ENCODE measurements at regions not wholly inside any gene's neighbourhood (a gene's known extent, or its start where the extent isn't known, plus 50 kb on each side); places are given as distances from the start of the nearest gene placed in this dataset.

GRCh38 chr9:129421371-129421770 lies 199.5 kb downstream of the C9orf50 start:
- Mint-ChIP-seq H3K9me3 (no peaks in the 10 kb centered on the region), H3K27ac (peak overlapping the region in 1 of 2 donors; percentile 52), H3K27me3 (ENCODE audit: low read depth in 2 of 2) (no peaks in the 10 kb centered on the region), H3K4me1 (peaks cover 15 to 23% of the 10 kb centered on the region in 2 donors), H3K36me3 (no peaks in the 10 kb centered on the region), H3K4me3 (no peak overlapping the region)
- Histone ChIP-seq H3K9me3 (ENCODE audit: control insufficient read depth, insufficient read depth, low read length) (no peaks in the 10 kb centered on the region), H3K4me3 (ENCODE audit: low read length) (no peak overlapping the region), H3K27me3 (ENCODE audit: control insufficient read depth, insufficient read depth, low read length) (no peaks in the 10 kb centered on the region), H3K4me1 (ENCODE audit: control insufficient read depth, insufficient read depth, low read length) (peaks cover 32% of the 10 kb centered on the region), H3K36me3 (ENCODE audit: control insufficient read depth, insufficient read depth, low read length) (no peaks in the 10 kb centered on the region), H3K27ac (ENCODE audit: low read length) (no peak overlapping the region)
- 96% methylated on average over 28 of the region's 29 CpGs for WGBS (ENCODE audit: insufficient coverage)
- DNase-seq (no peak), ATAC-seq (no peak)
- TF ChIP-seq CTCF (IDR thresholded peaks at IDR 0.05) = no peak
- intact Hi-C loops (cut with micrococcal nuclease) = no loop called here

- H3K27me3 Mint-ChIP-seq (ENCODE audit: low read depth in 2 of 2) = no peaks in the 10 kb centered on the region
- WGBS (ENCODE audit: insufficient coverage) = 85% methylated on average over 10 of the region's 10 CpGs
- intact Hi-C loops (cut with micrococcal nuclease) = no loop called here
These were observed 200.2 kb downstream of the C9orf50 start for GRCh38 chr9:129420721-129421120.

GRCh38 chr9:129419382-129419899 lies 201.5 kb downstream of the C9orf50 start:
- Histone ChIP-seq H3K4me3 (ENCODE audit: low read length) (no peak overlapping the region), H3K27ac (ENCODE audit: low read length) (no peak overlapping the region), H3K4me1 (ENCODE audit: control insufficient read depth, insufficient read depth, low read length) (peaks cover 41% of the 10 kb centered on the region), H3K36me3 (ENCODE audit: control insufficient read depth, insufficient read depth, low read length) (no peaks in the 10 kb centered on the region), H3K9me3 (ENCODE audit: control insufficient read depth, insufficient read depth, low read length) (no peaks in the 10 kb centered on the region), H3K27me3 (ENCODE audit: control insufficient read depth, insufficient read depth, low read length) (no peaks in the 10 kb centered on the region)
- H3K36me3 Mint-ChIP-seq = no peaks in the 10 kb centered on the region
- H3K4me1 Mint-ChIP-seq = peaks cover 18 to 26% of the 10 kb centered on the region in 2 donors
- H3K27ac Mint-ChIP-seq = peak overlapping the region; percentile 11 to 35
- DNase-seq = no peak
- H3K9me3 Mint-ChIP-seq = no peaks in the 10 kb centered on the region
- no peak for TF ChIP-seq CTCF (IDR thresholded peaks at IDR 0.05)
- H3K4me3 Mint-ChIP-seq = no peak overlapping the region
- no peaks in the 10 kb centered on the region for H3K27me3 Mint-ChIP-seq (ENCODE audit: low read depth in 2 of 2)
- ATAC-seq = no peak
- 87% methylated on average over 5 of the region's 7 CpGs for WGBS (ENCODE audit: insufficient coverage)
- intact Hi-C loops (cut with micrococcal nuclease) = no loop called here

More at GRCh38 chr9:129420721-129421120, 200.2 kb downstream of the C9orf50 start:
- no peak overlapping the region for H3K27ac ChIP-seq (ENCODE audit: low read length)
- TF ChIP-seq CTCF (IDR thresholded peaks at IDR 0.05) = no peak
- no peaks in the 10 kb centered on the region for H3K27me3 ChIP-seq (ENCODE audit: control insufficient read depth, insufficient read depth, low read length)
- Mint-ChIP-seq H3K4me3 (no peak overlapping the region), H3K4me1 (peaks cover 15 to 23% of the 10 kb centered on the region in 2 donors), H3K9me3 (no peaks in the 10 kb centered on the region), H3K36me3 (no peaks in the 10 kb centered on the region), H3K27ac (peak overlapping the region in 1 of 2 donors; percentile 52)
- H3K36me3 ChIP-seq (ENCODE audit: control insufficient read depth, insufficient read depth, low read length) = no peaks in the 10 kb centered on the region
- DNase-seq (no peak), ATAC-seq (no peak)
- H3K4me1 ChIP-seq (ENCODE audit: control insufficient read depth, insufficient read depth, low read length) = peaks cover 32% of the 10 kb centered on the region
- no peak overlapping the region for H3K4me3 ChIP-seq (ENCODE audit: low read length)
- no peaks in the 10 kb centered on the region for H3K9me3 ChIP-seq (ENCODE audit: control insufficient read depth, insufficient read depth, low read length)

- Histone ChIP-seq H3K9me3 (ENCODE audit: control insufficient read depth, insufficient read depth, low read length) (no peaks in the 10 kb centered on the region), H3K4me3 (ENCODE audit: low read length) (no peak overlapping the region), H3K27me3 (ENCODE audit: control insufficient read depth, insufficient read depth, low read length) (no peaks in the 10 kb centered on the region), H3K27ac (ENCODE audit: low read length) (no peak overlapping the region), H3K36me3 (ENCODE audit: control insufficient read depth, insufficient read depth, low read length) (no peaks in the 10 kb centered on the region), H3K4me1 (ENCODE audit: control insufficient read depth, insufficient read depth, low read length) (peaks cover 42% of the 10 kb centered on the region)
- no peaks in the 10 kb centered on the region for H3K36me3 Mint-ChIP-seq
- H3K4me3 Mint-ChIP-seq = no peak overlapping the region
- ATAC-seq = no peak
- no peak overlapping the region for H3K27ac Mint-ChIP-seq
- WGBS (ENCODE audit: insufficient coverage) = 89% methylated on average over 4 of the region's 4 CpGs
- TF ChIP-seq CTCF (IDR thresholded peaks at IDR 0.05) = no peak
- peaks cover 17 to 29% of the 10 kb centered on the region in 2 donors for H3K4me1 Mint-ChIP-seq
- no peaks in the 10 kb centered on the region for H3K9me3 Mint-ChIP-seq
- DNase-seq = no peak
- no peaks in the 10 kb centered on the region for H3K27me3 Mint-ChIP-seq (ENCODE audit: low read depth in 2 of 2)
- intact Hi-C loops (cut with micrococcal nuclease) = no loop called here
These were observed 202.4 kb downstream of the C9orf50 start for GRCh38 chr9:129418451-129418850.

Measured in natural killer cell (primary cell).